Endodermal cell (in vitro differentiated cells): ENCODE measurements at regions not wholly inside any gene's neighbourhood (a gene's known extent, or its start where the extent isn't known, plus 50 kb on each side); places are given as distances from the start of the nearest gene placed in this dataset.
"Not testable (repeated sequence)": the region's sequence is repeated elsewhere in the genome, so short reads cannot be mapped to it uniquely, and the experiment has no call there.

Source experiments
- DNase-seq: peaks from one replicate; pipeline ENCODE4 v3.0.0-alpha.2; 2017
- H3K27ac ChIP-seq: 2 replicates; pipeline ENCODE4 v1.5.1; 2013; ENCODE audit warnings: mild to moderate bottlenecking, low read depth, low read length, moderate library complexity
- H3K27me3 ChIP-seq: 2 replicates; pipeline ENCODE4 v1.6.1; 2013; ENCODE audit warnings: mild to moderate bottlenecking, low read length, moderate library complexity; ENCODE audit not compliant: insufficient read depth, control insufficient read depth, poor library complexity, severe bottlenecking
- H3K36me3 ChIP-seq: 2 replicates; pipeline ENCODE4 v1.7.0; 2013; ENCODE audit warnings: mild to moderate bottlenecking, low read length, moderate library complexity; ENCODE audit not compliant: control insufficient read depth, insufficient read depth
- H3K4me1 ChIP-seq: one replicate; pipeline ENCODE4 v1.7.0; 2013; ENCODE audit warnings: low read length; ENCODE audit not compliant: control insufficient read depth, insufficient read depth
- H3K4me3 ChIP-seq: 2 replicates; pipeline ENCODE4 v1.5.1; 2013; ENCODE audit warnings: mild to moderate bottlenecking, low read length, moderate library complexity
- H3K9ac ChIP-seq: 2 replicates; pipeline ENCODE4 v1.6.1; 2013; ENCODE audit warnings: mild to moderate bottlenecking, low read length, moderate library complexity; ENCODE audit not compliant: poor library complexity, severe bottlenecking; ENCODE audit errors: extremely low read depth
- H3K9me3 ChIP-seq: 2 replicates; pipeline ENCODE4 v1.6.1; 2013; ENCODE audit warnings: mild to moderate bottlenecking, low read length, moderate library complexity; ENCODE audit not compliant: control insufficient read depth
- H3K27ac Mint-ChIP-seq: 2 replicates; pipeline ENCODE4 v1.8.0; 2020; ENCODE audit warnings: mixed read lengths
- H3K27me3 Mint-ChIP-seq: 2 replicates; pipeline ENCODE4 v1.8.0; 2021; ENCODE audit warnings: mild to moderate bottlenecking, mixed read lengths; ENCODE audit not compliant: insufficient read depth
- H3K36me3 Mint-ChIP-seq: 2 replicates; pipeline ENCODE4 v1.8.0; 2020; ENCODE audit warnings: low read depth, mixed read lengths
- H3K4me1 Mint-ChIP-seq: 2 replicates; pipeline ENCODE4 v1.8.0; 2020; ENCODE audit warnings: mixed read lengths
- H3K4me3 Mint-ChIP-seq: 2 replicates; pipeline ENCODE4 v1.8.0; 2020; ENCODE audit warnings: mild to moderate bottlenecking, moderate library complexity, mixed read lengths
- H3K9me3 Mint-ChIP-seq: 2 replicates; pipeline ENCODE4 v1.8.0; 2020; ENCODE audit warnings: mild to moderate bottlenecking, mixed read lengths
- WGBS, 2 experiments: methylation state at CpG; one replicate each; pipeline versions ENCODE4 v1.1.5 to v1.1.7; 2013; ENCODE audit warnings: missing lambda C conversion rate in 2 of 2, mixed read lengths in 1 of 2; ENCODE audit not compliant: insufficient coverage in 1 of 2, insufficient read length in 1 of 2; 5-methylcytosine and 5-hydroxymethylcytosine counted together
- TF ChIP-seq, protein P1 (sequence below): fragments of 200-600 bp; sonication (generic); conservative IDR thresholded peaks from 2 replicates; pipeline ENCODE4 v1.5.0; 2021; ENCODE audit warnings: antibody characterized with exemption, mild to moderate bottlenecking

DNA sequence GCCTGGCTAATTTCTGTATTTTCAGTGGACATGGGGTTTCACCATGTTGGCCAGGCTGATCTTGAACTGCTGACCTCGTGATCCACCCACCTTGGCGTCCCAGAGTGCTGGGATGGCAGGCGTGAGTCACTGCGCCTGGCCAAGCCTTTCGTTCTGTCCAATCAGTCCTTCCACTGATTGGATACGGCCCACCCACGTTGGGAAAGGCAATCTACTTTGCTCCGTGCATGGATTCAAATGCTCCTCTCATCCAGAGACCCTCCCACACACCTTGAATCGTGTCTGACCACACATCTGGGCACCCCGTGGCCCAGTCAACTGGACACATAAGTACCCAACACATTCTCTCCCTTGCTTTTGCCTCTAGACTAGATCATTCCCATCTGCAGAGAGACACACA lies 74.9 kb downstream of the CRLF2 start:
- H3K27ac ChIP-seq: no peak overlapping the region
- no peaks in the 10 kb centered on the region for H3K4me1 ChIP-seq
- WGBS, 2 experiments: 87 to 92% methylated on average over 10 of the region's 10 CpGs
- TF ChIP-seq, protein P1, sequence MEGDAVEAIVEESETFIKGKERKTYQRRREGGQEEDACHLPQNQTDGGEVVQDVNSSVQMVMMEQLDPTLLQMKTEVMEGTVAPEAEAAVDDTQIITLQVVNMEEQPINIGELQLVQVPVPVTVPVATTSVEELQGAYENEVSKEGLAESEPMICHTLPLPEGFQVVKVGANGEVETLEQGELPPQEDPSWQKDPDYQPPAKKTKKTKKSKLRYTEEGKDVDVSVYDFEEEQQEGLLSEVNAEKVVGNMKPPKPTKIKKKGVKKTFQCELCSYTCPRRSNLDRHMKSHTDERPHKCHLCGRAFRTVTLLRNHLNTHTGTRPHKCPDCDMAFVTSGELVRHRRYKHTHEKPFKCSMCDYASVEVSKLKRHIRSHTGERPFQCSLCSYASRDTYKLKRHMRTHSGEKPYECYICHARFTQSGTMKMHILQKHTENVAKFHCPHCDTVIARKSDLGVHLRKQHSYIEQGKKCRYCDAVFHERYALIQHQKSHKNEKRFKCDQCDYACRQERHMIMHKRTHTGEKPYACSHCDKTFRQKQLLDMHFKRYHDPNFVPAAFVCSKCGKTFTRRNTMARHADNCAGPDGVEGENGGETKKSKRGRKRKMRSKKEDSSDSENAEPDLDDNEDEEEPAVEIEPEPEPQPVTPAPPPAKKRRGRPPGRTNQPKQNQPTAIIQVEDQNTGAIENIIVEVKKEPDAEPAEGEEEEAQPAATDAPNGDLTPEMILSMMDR: no peak
- Mint-ChIP-seq H3K4me3 (no peak overlapping the region), H3K36me3 (peaks cover 3% of the 10 kb centered on the region), H3K9me3 (peaks cover 6% of the 10 kb centered on the region), H3K27ac (no peak overlapping the region), H3K4me1 (peaks cover 11% of the 10 kb centered on the region), H3K27me3 (no peaks in the 10 kb centered on the region)
- H3K36me3 ChIP-seq: no peaks in the 10 kb centered on the region
- peak; percentile 22 for DNase-seq
- H3K4me3 ChIP-seq: no peak overlapping the region
- no peak overlapping the region for H3K9ac ChIP-seq
- H3K27me3 ChIP-seq: no peaks in the 10 kb centered on the region
- no peaks in the 10 kb centered on the region for H3K9me3 ChIP-seq

DNA sequence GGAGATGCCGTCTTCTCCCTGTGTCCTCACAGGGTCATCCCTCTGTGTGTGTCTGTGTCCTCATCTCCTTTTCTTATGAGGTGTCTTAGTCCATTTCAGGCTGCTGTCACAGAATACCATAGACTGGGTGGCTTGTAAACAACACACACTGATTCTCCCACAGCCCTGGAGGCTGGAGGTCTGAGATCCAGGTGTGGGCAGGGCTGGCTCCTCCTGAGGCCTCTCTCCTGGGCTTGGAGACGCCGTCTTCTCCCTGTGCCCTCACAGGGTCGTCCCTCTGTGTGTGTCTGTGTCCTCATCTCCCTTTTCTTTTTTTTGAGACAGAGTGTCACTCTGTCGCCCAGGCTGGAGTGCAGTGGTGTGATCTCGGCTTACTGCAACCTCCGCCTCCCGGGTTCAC lies 75.9 kb downstream of the CRLF2 start:
- H3K4me3 ChIP-seq, H3K27ac Mint-ChIP-seq, H3K36me3 Mint-ChIP-seq, H3K36me3 ChIP-seq, H3K27ac ChIP-seq, H3K4me1 ChIP-seq, H3K9me3 Mint-ChIP-seq, H3K4me3 Mint-ChIP-seq, H3K9ac ChIP-seq, H3K27me3 Mint-ChIP-seq, H3K27me3 ChIP-seq, H3K9me3 ChIP-seq: not testable (repeated sequence)
- H3K4me1 Mint-ChIP-seq: peaks cover 11% of the 10 kb centered on the region
- WGBS, 2 experiments: 87 to 100% methylated on average over 2 to 8 of the region's 8 CpGs
- peak; percentile 30 for DNase-seq

DNA sequence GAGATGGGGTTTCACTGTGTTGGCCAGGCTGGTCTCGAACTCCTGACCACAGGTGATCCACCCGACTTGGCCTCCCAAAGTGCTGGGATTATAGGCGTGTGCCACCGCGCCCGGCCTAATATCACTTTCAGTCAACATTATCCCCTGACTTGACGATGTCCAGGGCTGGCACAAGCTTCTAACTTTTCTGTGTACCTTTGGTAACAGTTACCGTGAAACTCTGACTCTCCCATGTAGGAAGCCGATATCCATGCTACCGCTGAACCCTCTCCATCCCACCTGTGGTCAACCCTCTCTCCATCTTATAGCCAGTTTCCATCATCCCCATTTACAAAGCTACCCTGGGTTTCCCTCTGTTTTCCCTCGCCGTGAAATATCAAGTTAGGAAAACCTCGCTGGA lies 77.5 kb downstream of the CRLF2 start:
- Mint-ChIP-seq H3K4me3 (no peak overlapping the region), H3K27me3 (no peaks in the 10 kb centered on the region), H3K4me1 (peaks cover 4% of the 10 kb centered on the region), H3K9me3 (peaks cover 6% of the 10 kb centered on the region), H3K27ac (no peak overlapping the region), H3K36me3 (peaks cover 3% of the 10 kb centered on the region)
- TF ChIP-seq, protein P1: no peak
- Histone ChIP-seq H3K27me3 (no peaks in the 10 kb centered on the region), H3K4me3 (no peak overlapping the region), H3K4me1 (no peaks in the 10 kb centered on the region), H3K9ac (no peak overlapping the region), H3K27ac (no peak overlapping the region), H3K36me3 (no peaks in the 10 kb centered on the region), H3K9me3 (no peaks in the 10 kb centered on the region)
- peak; percentile 23 for DNase-seq
- 92 to 97% methylated on average over 13 of the region's 13 CpGs for WGBS, 2 experiments

DNA sequence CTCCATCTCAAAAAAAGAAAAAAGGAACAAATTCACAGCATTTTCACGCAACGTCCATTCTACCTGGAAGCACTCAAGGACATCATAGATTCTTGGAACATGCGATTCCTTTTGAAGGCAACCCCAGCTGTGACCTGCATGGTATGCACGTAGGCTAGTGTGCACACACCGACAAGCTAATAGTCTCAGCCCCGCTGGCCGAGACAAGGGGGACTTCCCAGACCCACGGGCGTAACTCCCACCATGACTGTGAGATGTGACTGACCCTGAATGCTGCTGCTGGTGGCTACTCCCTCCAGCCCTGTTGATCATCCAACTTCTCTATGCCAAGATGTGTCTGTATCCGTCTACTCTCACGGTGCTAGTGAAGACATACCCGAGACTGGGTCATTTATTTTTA lies 78.3 kb downstream of the CRLF2 start:
- no peaks in the 10 kb centered on the region for H3K27me3 Mint-ChIP-seq
- H3K4me1 ChIP-seq: no peaks in the 10 kb centered on the region

More for the DNA sequence above, 78.3 kb downstream of the CRLF2 start:
- peaks cover 4% of the 10 kb centered on the region for H3K4me1 Mint-ChIP-seq
- H3K36me3 Mint-ChIP-seq: peaks cover 3% of the 10 kb centered on the region
- no peak overlapping the region for H3K27ac ChIP-seq
- H3K36me3 ChIP-seq: no peaks in the 10 kb centered on the region
- no peak overlapping the region for H3K9ac ChIP-seq
- TF ChIP-seq, protein P1: no peak
- DNase-seq: peak; percentile 28
- H3K27me3 ChIP-seq: no peaks in the 10 kb centered on the region
- no peaks in the 10 kb centered on the region for H3K9me3 ChIP-seq
- 88 to 93% methylated on average over 9 to 12 of the region's 12 CpGs for WGBS, 2 experiments
- peaks cover 6% of the 10 kb centered on the region for H3K9me3 Mint-ChIP-seq
- H3K4me3 ChIP-seq: no peak overlapping the region
- H3K27ac Mint-ChIP-seq: no peak overlapping the region
- H3K4me3 Mint-ChIP-seq: no peak overlapping the region
